Adipose tissue (tissue), 3 donors: ENCODE measurements at regions not wholly inside any gene's neighbourhood (a gene's known extent, or its start where the extent isn't known, plus 50 kb on each side); places are given as distances from the start of the nearest gene placed in this dataset.

ENCODE experiments used
- H3K27ac ChIP-seq: one replicate; pipeline ENCODE4 v1.5.1; 2013; ENCODE audit warnings: low read depth, low read length
- WGBS, 3 donors: extraction: QIAGEN DNeasy Blood & Tissue Kit; methylation state at CpG; one replicate each; pipeline ENCODE4 v1.1.7; 2013; 5-methylcytosine and 5-hydroxymethylcytosine counted together
- donor health status: healthy with polysubstance abuse.
- donor health status: Bipolar disorder and iron deficiency.
- donor health status: healthy.

DNA sequence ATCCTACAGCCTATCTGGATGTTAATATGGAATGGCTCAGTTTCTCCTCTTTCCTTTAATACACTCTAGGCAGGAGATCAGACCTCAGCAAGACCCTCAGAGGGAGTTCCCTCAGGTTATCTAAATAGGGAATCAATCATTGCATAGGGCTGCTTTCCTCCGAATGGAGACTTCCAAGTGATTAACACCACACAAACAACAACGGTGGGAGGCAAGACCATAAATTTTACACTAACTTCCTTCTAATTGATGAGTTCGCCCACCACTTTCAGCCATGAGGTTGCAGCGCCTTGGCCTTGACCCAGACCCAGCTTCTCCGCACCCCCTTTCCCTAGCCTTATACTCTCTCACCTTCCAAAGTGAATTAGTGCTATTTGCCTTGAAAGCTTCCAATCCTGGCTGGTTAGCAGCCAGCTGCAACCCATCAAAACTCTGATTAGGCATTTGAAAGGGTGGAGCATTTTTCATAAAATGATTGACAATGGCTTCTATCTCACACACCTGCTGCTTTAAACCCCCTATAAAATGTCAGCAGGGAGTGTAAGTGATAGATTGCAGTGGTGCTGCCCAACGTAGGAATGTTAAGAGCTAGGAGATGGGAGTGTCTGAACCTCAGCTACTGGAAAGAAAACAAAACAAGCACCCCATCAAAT, 534.9 kb upstream of the USP24 start:
- no peak overlapping the region for H3K27ac ChIP-seq
- 73 to 82% (median 75%) methylated on average over 6 of the region's 6 CpGs for WGBS, 3 donors

DNA sequence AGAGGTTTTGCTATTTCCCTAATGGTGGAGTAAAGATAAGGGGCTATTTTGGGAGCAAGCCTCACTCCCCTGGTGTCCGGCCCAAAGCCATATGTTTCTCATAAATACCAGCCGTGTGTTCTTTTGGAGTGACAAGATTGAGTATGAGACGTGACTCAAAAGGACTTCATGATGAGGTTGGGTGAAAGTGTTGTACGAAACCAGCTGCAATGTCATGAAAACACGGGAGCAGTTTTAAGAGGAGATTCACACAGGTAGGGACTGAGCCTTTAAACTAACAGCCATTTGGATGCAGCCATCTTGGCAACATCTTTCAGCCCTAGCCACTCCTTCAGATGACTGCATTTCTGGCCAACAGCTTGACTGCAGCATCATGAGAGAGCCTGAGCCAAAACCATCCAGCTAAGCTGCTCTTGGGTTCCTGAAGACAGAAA, 532.3 kb upstream of the USP24 start:
- WGBS, 3 donors = 80 to 88% (median 81%) methylated on average over 5 of the region's 5 CpGs
- H3K27ac ChIP-seq = no peak overlapping the region

DNA sequence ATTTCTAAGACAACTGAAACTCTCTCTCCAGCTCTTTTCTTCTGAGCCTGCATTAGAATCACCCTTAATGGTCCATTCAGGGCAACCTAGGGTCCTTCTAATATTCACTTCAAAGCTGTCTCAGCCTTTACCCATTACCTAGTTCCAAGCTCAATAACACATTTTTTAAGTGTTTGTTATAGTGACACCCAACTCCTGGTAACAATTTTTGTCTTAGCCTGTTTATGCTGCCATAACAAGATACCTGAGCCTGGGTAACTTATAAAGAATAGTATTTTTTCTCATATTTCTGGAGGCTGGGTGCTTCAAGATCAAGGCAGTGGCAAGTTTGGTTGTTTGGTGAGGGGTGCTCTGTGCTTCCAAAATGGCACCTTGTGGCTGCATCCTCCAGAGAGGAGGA, 531.5 kb upstream of the USP24 start:
- H3K27ac ChIP-seq = no peak overlapping the region

DNA sequence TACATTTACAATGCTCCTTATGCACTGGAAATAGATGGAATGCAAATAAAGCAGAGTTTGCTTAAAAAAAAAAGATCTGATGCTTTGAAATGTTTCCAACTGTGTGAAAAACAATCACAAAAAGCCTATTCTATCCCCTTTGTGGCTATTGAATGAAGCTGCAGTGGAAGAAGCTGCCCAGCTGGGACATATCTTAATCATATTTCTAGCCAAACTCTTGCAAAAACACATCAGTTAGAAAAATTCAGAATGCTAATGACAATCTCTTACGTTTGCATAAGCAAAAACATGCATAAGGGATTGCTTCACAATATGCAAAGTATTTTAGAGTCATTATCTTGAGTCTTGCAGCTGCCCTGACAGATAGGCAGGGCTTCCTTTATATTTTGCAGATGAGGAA, 526.4 kb upstream of the USP24 start:
- no peak overlapping the region for H3K27ac ChIP-seq
- WGBS, 3 donors = 45 to 73% (median 53%) methylated on average over 1 of the region's 1 CpG

DNA sequence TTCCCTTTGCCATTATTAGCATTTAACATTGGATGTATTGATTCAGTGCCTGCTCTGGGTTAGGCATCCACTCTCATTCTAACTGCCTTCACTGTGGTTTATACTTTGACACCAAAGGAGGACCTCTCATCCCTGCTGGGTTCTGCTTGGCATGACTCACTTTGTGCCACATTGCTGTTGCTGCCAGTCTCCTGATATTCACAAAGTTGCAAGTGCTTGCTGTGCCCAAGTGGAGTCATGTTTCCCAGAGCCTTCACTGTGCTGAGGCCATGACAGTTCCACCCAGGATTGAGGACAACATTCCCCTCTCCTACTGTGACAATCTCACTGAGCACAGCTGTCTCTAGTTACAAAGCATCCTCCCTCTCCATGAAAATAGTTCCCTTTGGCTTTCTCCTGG, 519.9 kb upstream of the USP24 start:
- H3K27ac ChIP-seq = no peak overlapping the region

DNA sequence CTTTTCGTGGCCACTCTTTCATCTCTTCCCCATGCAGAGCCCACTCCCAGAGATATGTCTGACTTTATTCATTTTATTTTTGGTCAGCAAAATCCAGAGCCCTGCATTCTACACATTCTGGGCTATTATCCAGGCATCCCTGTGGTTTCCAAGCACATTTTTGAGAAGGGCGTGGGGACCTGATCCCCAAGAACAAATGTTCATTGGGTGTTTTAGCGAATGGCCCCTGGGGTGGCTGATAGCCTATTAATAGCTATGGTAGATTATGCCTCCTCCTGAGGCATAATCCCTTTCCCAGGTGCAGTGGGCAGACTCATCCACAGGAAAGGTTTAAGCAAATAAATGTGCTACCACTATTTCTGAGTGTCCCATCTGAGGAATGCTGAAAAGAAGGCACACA, 511.8 kb upstream of the USP24 start:
- WGBS, 3 donors = 81 to 84% (median 84%) methylated on average over 3 of the region's 3 CpGs
- no peak overlapping the region for H3K27ac ChIP-seq

DNA sequence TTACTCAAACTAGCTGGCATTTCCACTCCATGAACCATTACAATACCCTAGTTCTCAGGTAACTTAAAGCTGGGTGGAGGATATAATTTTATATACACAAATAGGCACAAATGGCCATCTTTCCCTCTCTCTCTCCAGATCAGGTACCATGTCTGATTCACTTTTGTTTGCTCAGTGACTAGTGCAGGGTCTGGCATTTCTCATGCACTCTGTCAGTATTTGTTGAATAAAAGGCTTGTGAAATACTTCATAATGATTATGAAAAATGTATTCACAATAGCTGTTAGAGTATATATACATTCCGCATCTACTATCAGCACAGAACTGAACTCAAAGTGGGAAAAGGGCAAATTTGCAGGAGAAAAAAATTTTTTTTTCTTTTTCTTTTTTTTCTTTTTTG, 510.2 kb upstream of the USP24 start:
- WGBS, 3 donors = 82 to 98% (median 90%) methylated on average over 1 of the region's 1 CpG
- no peak overlapping the region for H3K27ac ChIP-seq

DNA sequence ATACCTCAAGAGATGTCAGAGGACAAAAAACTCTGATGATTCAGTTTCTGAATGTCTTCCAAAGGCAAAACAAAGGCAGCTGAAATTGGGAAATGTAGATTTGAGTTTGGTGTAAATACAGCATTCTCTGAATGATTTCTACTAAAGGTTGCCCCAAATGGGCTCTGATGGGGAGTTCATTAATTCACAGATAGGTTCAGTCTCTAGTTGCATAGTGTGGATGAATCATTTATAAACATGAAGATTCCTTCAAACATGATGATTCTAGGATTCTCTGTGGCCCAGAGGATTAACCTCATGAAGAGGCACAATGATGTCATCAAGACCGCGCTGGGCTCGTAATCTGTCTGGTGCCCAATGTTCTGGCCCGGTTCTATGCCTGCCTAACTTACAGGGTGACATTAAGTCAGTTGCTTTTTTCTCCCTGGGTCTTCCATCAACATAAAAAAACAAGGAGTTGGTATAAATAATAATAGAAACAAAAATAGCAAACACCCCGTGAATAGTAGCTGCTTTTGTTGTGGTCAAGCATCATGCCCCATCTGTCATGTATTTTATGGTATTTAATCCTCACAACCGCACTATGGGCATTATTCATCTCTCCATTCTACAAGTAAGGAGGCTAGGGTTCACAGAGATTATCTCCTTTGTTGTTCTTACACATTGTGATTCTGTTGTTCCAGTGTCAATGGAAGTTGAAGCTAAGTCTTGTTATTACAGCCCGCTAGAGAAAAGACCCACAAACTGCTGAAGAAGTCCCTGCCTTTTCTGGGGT, 509.6 kb upstream of the USP24 start:
- no peak overlapping the region for H3K27ac ChIP-seq
- WGBS, 3 donors = 90 to 94% (median 91%) methylated on average over 7 of the region's 7 CpGs

DNA sequence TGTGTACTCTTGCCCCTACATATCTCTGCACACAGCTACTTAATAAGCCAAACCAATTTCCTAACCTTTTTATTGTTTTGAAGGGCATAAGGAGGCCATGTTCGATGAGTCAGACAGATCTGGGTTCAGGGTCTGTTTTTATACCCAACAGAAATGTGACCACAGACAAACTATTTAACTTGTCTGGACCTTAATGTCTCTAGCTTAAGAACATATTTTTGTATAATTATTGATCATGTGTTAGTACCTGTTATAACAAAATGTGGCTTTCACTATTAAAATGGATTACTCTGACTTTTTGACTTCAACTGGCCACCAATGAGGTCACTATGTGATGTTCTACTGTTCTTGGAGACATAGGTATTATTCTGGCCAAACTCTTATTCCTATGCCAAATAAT, 507.8 kb upstream of the USP24 start:
- WGBS, 3 donors = 84 to 93% (median 92%) methylated on average over 1 of the region's 1 CpG
- H3K27ac ChIP-seq = no peak overlapping the region

DNA sequence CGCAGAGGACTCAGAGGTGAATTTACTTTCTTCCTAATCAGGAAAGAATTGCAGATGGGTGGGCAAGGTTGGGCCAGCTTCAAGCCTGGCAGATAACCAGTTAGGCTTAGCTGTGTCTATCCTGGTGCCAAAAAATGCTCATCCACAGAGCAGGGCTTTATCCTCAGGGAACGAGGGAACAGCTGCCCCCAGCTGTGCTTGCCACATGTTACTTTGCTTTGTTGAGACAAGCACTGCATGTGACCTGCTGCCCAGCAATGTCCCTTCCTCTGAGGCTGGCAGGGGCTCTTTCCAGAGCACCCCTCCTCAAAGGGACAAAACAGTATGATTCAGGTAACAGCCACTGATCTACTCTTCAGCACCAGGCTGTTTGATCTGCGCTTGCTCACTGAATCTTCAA, 505.1 kb upstream of the USP24 start:
- H3K27ac ChIP-seq = no peak overlapping the region
- 72 to 79% (median 76%) methylated on average over 3 of the region's 3 CpGs for WGBS, 3 donors

DNA sequence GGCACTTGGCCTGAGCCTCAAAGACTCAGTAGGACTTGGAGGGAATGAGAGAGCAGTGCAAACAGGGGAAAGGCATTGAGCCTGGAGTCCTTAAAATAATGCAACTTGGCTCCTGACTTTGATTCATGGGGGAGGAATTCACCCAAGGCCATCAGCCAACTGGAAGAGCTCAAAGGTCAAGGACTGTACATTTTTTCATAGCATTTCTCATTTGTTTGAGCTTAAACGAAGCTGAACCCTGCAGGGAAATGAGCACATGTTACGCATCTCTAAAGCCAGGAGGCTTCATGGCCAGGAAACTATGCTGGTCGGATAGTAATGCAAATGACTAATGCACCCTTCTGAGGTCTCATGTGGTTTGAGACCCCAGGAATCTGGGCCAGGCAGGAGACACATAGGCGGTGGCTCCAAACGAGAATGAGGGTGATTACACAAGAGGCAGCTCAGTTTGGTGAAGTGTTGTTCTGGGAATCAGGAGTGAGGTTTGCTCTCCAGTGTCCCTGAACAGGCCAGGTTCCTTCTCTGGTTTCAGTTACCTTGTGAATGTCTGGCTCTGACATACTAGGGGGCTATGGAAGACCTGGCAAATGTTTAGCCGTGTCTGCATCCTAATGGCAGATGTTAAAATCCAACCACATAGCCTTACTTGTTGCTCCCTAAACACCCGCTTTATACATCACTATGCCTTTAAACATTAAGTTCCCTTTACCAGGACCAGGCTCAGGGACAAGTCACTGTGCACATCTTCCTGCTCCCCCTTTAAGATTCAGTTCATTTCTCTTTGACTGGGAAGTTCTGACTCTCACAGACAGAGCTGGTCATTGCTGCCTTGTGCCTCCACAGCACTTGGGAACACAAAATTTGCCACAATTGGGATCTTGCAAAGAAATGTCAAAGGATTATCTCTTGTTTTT, 503.9 kb upstream of the USP24 start:
- WGBS, 3 donors = 40 to 54% (median 52%) methylated on average over 7 of the region's 7 CpGs

DNA sequence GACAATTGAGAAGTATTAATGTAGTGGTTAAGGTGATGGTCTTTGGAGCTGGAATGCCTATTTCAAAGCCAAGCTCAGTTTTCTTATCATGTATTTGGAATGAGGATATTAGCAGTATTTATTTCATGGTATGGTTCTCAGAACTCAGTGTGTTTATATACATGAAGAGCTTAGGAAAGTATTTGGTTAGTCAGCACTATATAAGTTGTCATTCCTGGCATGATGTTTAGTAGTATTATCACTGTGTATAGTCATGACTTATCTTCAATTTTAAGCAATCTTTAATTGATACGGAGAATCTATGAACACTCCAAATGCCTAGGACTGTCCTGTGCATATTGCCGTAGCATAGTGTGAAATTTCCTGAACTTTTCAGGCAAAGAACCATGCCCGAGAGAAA, 501.9 kb upstream of the USP24 start:
- WGBS, 3 donors = 82 to 92% (median 82%) methylated on average over 3 of the region's 3 CpGs
- no peak overlapping the region for H3K27ac ChIP-seq

More for the DNA sequence above, 503.9 kb upstream of the USP24 start:
- no peak overlapping the region for H3K27ac ChIP-seq

DNA sequence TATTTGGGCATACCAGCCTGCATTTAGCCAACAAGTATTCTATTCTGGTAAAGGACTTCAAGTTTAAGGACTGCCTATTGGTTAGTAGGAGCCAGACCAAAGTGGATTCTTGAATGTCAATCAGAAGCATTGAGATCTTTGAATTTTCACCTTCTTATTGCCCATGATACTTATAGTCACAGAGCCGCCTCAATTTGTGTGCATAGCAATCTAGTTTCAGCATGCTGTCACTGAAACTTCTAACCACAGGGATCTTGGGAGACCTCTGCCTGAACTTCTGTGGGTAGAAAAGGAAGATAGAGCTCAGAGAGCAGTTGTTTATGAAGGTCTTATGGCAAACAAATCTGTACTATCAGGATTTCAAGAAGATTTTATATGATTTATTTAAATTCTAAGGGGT, 501.4 kb upstream of the USP24 start:
- 91 to 97% (median 94%) methylated on average over 1 of the region's 1 CpG for WGBS, 3 donors

DNA sequence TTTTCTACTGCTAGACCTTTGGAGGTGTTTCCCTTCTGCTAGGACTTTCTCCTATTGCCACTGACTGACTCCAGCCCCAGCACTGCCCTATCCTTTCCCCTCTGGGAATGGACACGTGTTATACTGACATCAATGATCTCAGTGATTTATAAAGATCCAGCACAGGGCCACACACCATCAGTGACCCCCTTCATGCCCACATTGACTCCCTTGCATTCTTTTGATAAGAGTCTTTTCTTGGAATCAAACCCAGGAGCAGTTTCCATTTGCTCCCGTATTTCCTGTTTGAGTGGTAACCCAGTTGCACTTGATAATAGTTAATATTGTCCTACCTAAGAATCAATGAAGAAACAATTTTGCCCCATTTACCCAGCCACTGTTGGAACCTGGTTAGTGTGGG, 501.0 kb upstream of the USP24 start:
- no peak overlapping the region for H3K27ac ChIP-seq

More for the DNA sequence above, 501.4 kb upstream of the USP24 start:
- H3K27ac ChIP-seq = no peak overlapping the region

DNA sequence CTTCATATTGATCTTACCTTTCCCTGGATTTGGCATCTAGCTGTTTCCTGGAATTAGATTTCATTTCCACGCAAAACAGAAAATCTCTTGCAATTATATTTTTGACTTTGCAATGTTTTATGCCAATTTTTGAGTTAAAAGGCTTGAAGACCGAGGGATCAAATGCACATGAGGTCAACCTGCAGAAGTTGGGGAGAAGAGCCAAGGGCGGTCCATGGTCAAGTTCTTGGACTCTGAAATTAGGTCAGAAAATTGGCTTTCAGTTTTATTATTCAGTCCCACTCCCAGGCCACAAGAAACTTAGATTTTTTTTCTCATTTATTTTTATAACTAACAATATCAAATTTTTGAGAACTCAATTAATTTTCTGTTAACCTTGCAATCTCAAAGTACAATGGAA, 499.1 kb upstream of the USP24 start:
- 55 to 86% (median 66%) methylated on average over 3 of the region's 3 CpGs for WGBS, 3 donors

More for the DNA sequence above, 501.0 kb upstream of the USP24 start:
- 54 to 63% (median 63%) methylated on average over 2 of the region's 2 CpGs for WGBS, 3 donors

DNA sequence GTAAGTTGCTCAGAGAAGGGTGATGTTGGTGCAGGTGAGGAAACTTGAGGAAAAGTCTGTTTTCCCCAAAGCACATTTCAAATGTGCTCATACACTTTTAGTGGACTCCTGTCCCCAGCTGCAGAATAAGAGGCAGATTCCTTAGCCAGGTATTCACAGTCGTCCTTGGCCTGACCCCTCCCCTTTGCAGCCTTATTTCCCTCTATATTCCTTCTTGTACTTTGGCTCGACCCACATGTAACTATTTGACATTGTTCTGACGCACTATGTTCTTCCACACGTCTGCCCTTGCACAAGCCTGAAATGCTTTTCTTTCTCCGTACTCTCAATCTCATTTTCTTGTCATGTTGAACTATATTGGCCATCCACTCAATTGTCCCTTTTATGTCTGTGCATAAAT, 498.4 kb upstream of the USP24 start:
- WGBS, 3 donors = 89 to 91% (median 91%) methylated on average over 5 of the region's 5 CpGs

More for the DNA sequence above, 499.1 kb upstream of the USP24 start:
- H3K27ac ChIP-seq = no peak overlapping the region

DNA sequence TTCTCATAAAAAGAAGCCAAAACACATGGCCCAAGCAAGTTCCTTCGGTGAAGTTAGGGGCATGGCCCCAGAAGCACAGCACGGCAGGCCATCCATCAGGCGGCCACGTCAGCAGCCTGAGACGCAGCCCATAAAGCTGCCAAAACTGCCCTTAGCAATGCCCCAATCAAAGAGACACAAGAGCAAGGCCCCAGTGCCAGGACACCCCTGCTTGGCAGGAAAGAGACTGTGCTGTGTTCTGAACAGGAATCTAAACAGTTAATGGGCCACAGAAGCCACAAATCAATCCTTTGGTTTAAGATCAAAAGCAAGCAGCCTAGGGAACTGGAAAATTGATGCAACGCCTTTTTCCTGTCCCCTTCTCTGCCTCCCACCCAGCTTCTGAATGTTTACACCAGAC, 497.0 kb upstream of the USP24 start:
- WGBS, 3 donors = 75 to 87% (median 78%) methylated on average over 6 of the region's 6 CpGs
- no peak overlapping the region for H3K27ac ChIP-seq

More for the DNA sequence above, 498.4 kb upstream of the USP24 start:
- no peak overlapping the region for H3K27ac ChIP-seq

DNA sequence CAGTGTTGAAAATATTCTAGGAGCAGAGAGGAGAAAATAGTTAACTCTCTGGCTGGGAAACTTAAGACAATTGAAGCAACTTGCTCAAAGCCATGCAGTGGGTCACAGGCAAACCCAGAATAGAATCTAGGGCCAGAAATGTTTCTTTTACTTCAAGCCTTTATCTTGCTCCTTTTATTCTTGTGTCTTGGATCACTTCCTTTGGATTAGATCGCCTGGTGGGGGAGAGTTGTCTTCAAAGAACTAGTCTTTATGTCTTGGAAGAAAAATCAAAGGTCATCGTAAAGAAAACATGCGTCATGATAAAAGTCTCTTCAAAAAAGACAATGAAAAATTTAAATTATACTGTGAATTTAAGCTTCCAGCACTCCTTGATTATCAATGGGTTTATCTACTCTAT, 493.6 kb upstream of the USP24 start:
- 76 to 82% (median 79%) methylated on average over 3 of the region's 3 CpGs for WGBS, 3 donors
- H3K27ac ChIP-seq = no peak overlapping the region

DNA sequence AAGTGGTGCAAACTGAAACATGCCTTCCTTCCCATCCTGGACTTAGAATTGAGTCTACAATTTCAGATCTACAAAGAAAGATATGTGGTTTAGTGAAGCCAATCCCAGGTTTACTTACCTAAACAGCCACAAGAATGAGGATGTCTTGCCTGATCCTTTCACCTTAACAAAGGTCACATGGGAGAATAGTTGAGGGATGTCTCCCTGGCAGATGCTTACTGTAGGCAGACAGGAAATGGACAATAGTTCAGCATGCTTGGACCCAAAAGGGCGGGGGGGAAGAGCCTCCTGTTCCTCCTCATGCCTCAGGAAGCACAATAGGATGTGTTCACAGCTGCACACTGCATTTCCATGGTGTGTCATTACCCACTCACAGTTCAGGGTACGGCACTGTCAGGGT, 492.7 kb upstream of the USP24 start:
- H3K27ac ChIP-seq = no peak overlapping the region
- WGBS, 3 donors = 77 to 86% (median 86%) methylated on average over 2 of the region's 2 CpGs
